GM12872 (cell line): ENCODE measurements at regions not wholly inside any gene's neighbourhood (a gene's known extent, or its start where the extent isn't known, plus 50 kb on each side); places are given as distances from the start of the nearest gene placed in this dataset.

Experiments used
- CTCF ChIP-seq: IDR thresholded peaks from 3 replicates; pipeline ENCODE4 v1.5.1; 2011; ENCODE audit warnings: low read depth, mild to moderate bottlenecking, low read length, moderate library complexity; ENCODE audit not compliant: insufficient read depth

GRCh38 chr16:66289051-66289680, 77.3 kb upstream of the CDH5 start:
- TF ChIP-seq CTCF = no peak

- no peak for TF ChIP-seq CTCF
These were observed 78.6 kb upstream of the CDH5 start for GRCh38 chr16:66287926-66288325.

- TF ChIP-seq CTCF = no peak
These were observed 79.1 kb upstream of the CDH5 start for GRCh38 chr16:66287416-66287815.

GRCh38 chr16:66286527-66286926, 80.0 kb upstream of the CDH5 start:
- no peak for TF ChIP-seq CTCF

- peak; percentile 6; the same call in 1 of the 3 replicates for TF ChIP-seq CTCF
These were observed 87.8 kb upstream of the CDH5 start for GRCh38 chr16:66278604-66279262.

GRCh38 chr16:66278111-66278531, 88.4 kb upstream of the CDH5 start:
- no peak for TF ChIP-seq CTCF

GRCh38 chr16:66277311-66278070, 89.0 kb upstream of the CDH5 start:
- no peak for TF ChIP-seq CTCF
